HepG2 (cell line): ENCODE measurements at regions not wholly inside any gene's neighbourhood (a gene's known extent, or its start where the extent isn't known, plus 50 kb on each side); places are given as distances from the start of the nearest gene placed in this dataset.

Experiments used
- ATAC-seq: fragments of 200-7000 bp; cut with Tn5 transposase; 3 replicates; pipeline ENCODE4 v1.9.1; 2020; ENCODE audit warnings: mild to moderate bottlenecking, moderate library complexity
- BruUV-seq: library from RNA; stranded (reverse); fragments of 400-500 nt; replicated peaks from 2 replicates; lab custom pipeline; 2021; lab: Mats Ljungman, UMichigan
- CTCF ChIA-PET: fragments of 300-600 bp; formaldehyde crosslinking; extraction: SDS; loops from one replicate; lab custom pipeline; 2021; ENCODE audit warnings: low total read pairs, inconsistent platforms, low intra/inter-chr PET ratio; lab: Yijun Ruan, JAX
- POLR2A ChIA-PET: fragments of 350-600 bp; sonication (Branson Sonifier 250); formaldehyde crosslinking; loops from one replicate; lab custom pipeline; 2020; ENCODE audit warnings: antibody characterized with exemption, inconsistent platforms; lab: Yijun Ruan, JAX
- DNase-seq: peaks from one replicate; pipeline ENCODE4 v3.0.0-alpha.2; 2015; ENCODE audit warnings: low spot score
- FAIRE-seq: peaks from 3 replicates; lab custom pipeline; 2011; peaks lifted over from hg19 to GRCh38; lab: Jason Lieb, UNC
- H2AFZ ChIP-seq: one replicate; pipeline ENCODE4 v1.6.1; 2011; ENCODE audit warnings: low read length, inconsistent platforms
- H3K27ac ChIP-seq: fragments of 300-600 bp; 3 replicates; pipeline ENCODE4 v1.8.0; 2011; ENCODE audit warnings: mixed run types, mild to moderate bottlenecking, mixed read lengths, low read length, inconsistent platforms; ENCODE audit not compliant: insufficient read depth; ENCODE audit errors: extremely low read length
- H3K27me3 ChIP-seq, 2 experiments: fragments of 200-600 bp in 1 of 2; 2 replicates in 1 of 2; 3 replicates in 1 of 2; pipeline versions ENCODE4 v1.6.0 to v1.8.0; 2011; ENCODE audit warnings: low read length in 2 of 2, mild to moderate bottlenecking in 2 of 2, moderate library complexity in 2 of 2, inconsistent platforms in 1 of 2; ENCODE audit not compliant: insufficient read depth in 2 of 2, control insufficient read depth in 1 of 2
- H3K36me3 ChIP-seq, 2 experiments: fragments of 200-600 bp in 1 of 2; replicated peaks in 1 of 2; 2 replicates in 1 of 2; 3 replicates in 1 of 2; pipeline versions ENCODE4 v1.5.1 to v1.8.0; 2011; ENCODE audit warnings: low read length in 2 of 2, inconsistent platforms in 1 of 2; ENCODE audit not compliant: insufficient read depth in 2 of 2, control insufficient read depth in 1 of 2
- H3K4me1 ChIP-seq: 2 replicates; pipeline ENCODE4 v1.5.1; 2012; ENCODE audit warnings: low read length, inconsistent platforms; ENCODE audit not compliant: insufficient read depth
- H3K4me2 ChIP-seq: 2 replicates; pipeline ENCODE4 v1.6.0; 2011; ENCODE audit warnings: low read depth, low read length, inconsistent platforms
- H3K4me3 ChIP-seq, 3 experiments: fragments of 200-600 bp in 1 of 3; sonication (generic), shearing (Covaris generic) in 1 of 3; replicated peaks in 1 of 3; 2 replicates each; pipeline ENCODE4 v1.5.1; 2011 to 2016; ENCODE audit warnings: low read length in 3 of 3, inconsistent platforms in 2 of 3, low read depth in 2 of 3, mild to moderate bottlenecking in 2 of 3, control low read depth in 1 of 3, mixed read lengths in 1 of 3; ENCODE audit not compliant: insufficient read depth in 1 of 3
- H3K79me2 ChIP-seq: one replicate; pipeline ENCODE4 v1.6.1; 2011; ENCODE audit warnings: low read length, inconsistent platforms; ENCODE audit not compliant: insufficient read depth
- H3K9ac ChIP-seq: 2 replicates; pipeline ENCODE4 v1.6.0; 2011; ENCODE audit warnings: mild to moderate bottlenecking, low read depth, low read length, inconsistent platforms; ENCODE audit not compliant: insufficient read depth
- H3K9me3 ChIP-seq: 2 replicates; pipeline ENCODE4 v1.5.1; 2012; ENCODE audit warnings: mild to moderate bottlenecking, low read length
- H4K20me1 ChIP-seq: 2 replicates; pipeline ENCODE4 v1.6.0; 2011; ENCODE audit warnings: inconsistent platforms, mild to moderate bottlenecking, low read length, moderate library complexity; ENCODE audit not compliant: insufficient read depth
- ADNP ChIP-seq: sonication (generic); formaldehyde crosslinking; IDR thresholded peaks from 2 replicates; pipeline ENCODE4 v1.4.0; 2020; ENCODE audit warnings: missing genetic modification reagents
- EZH2 ChIP-seq: conservative IDR thresholded peaks from 2 replicates; pipeline ENCODE4 v1.6.1; 2012; ENCODE audit warnings: mild to moderate bottlenecking, low read depth, low read length, moderate library complexity
- KLF9 ChIP-seq: IDR thresholded peaks from 2 replicates; pipeline ENCODE4 v1.6.1; 2016; ENCODE audit warnings: low read depth
- NRL ChIP-seq: sonication (generic); formaldehyde crosslinking; IDR thresholded peaks from 2 replicates; pipeline ENCODE4 v1.5.0; 2020; ENCODE audit warnings: missing genetic modification reagents, mild to moderate bottlenecking, moderate library complexity, borderline replicate concordance
- PHB2 ChIP-seq: fragments of 450-650 bp; IDR thresholded peaks from 2 replicates; pipeline ENCODE4 v1.6.1; 2018; ENCODE audit not compliant: partially characterized antibody
- TBX2 ChIP-seq: sonication (generic); formaldehyde crosslinking; IDR thresholded peaks from 2 replicates; pipeline ENCODE4 v1.5.0; 2020; ENCODE audit warnings: missing genetic modification reagents, mild to moderate bottlenecking, borderline replicate concordance
- TFAP4 ChIP-seq: sonication (generic); IDR thresholded peaks from 2 replicates; pipeline ENCODE4 v1.6.1; 2016; ENCODE audit warnings: low read depth, borderline replicate concordance
- THAP7 ChIP-seq: sonication (generic); formaldehyde crosslinking; IDR thresholded peaks from 2 replicates; pipeline ENCODE4 v1.8.1; 2023; ENCODE audit warnings: mild to moderate bottlenecking, missing genetic modification reagents
- ZNF17 ChIP-seq: sonication (generic); formaldehyde crosslinking; IDR thresholded peaks from 2 replicates; pipeline ENCODE4 v1.5.0; 2020; ENCODE audit warnings: mild to moderate bottlenecking, missing genetic modification reagents
- ZNF20 ChIP-seq: sonication (generic); formaldehyde crosslinking; IDR thresholded peaks from 2 replicates; pipeline ENCODE4 v1.4.0; 2020; ENCODE audit warnings: mild to moderate bottlenecking, moderate library complexity, missing genetic modification reagents
- ZNF512B ChIP-seq: sonication (generic); formaldehyde crosslinking; IDR thresholded peaks from 2 replicates; pipeline ENCODE4 v1.5.1; 2020; ENCODE audit warnings: missing genetic modification reagents, mild to moderate bottlenecking, borderline replicate concordance
- WGBS: methylation state at CpG from one replicate; pipeline ENCODE4 v1.1.6; 2017; ENCODE audit warnings: low lambda C conversion rate; 5-methylcytosine and 5-hydroxymethylcytosine counted together
- in situ Hi-C: cut with HindIII; loops from 2 replicates; pipeline ENCODE4 v1.10.0; 2017; ENCODE audit warnings: low pct_unique_long_range_greater_than_20kb; ENCODE audit not compliant: extremely low pct_ligation_motif_present
- intact Hi-C: fragments of 100-400 bp; cut with micrococcal nuclease; formaldehyde crosslinking; loops from one replicate; pipeline ENCODE4 v1.10.0; 2022; ENCODE audit not compliant: unreplicated experiment

GRCh38 chr1:117782056-117782455, 147.4 kb downstream of the GDAP2 start:
- intact Hi-C loops, result no loop called here
- H2AFZ ChIP-seq, result no peak overlapping the region
- DNase-seq, result no peak

More at GRCh38 chr1:117782056-117782455, 147.4 kb downstream of the GDAP2 start:
- no peak overlapping the region for H3K4me3 ChIP-seq
- H3K4me2 ChIP-seq, result no peak overlapping the region
- no peaks in the 10 kb centered on the region for H3K36me3 ChIP-seq
- H3K27ac ChIP-seq, result no peak overlapping the region
- no peaks in the 10 kb centered on the region for H4K20me1 ChIP-seq
- POLR2A ChIA-PET, result no interaction called here
- TF ChIP-seq NRL (CRISPR knock-in tag) (no peak), ZNF17 (CRISPR knock-in tag) (no peak), EZH2 (no peak), PHB2 (no peak), KLF9 (no peak), TFAP4 (no peak), ZNF512B (CRISPR knock-in tag) (no peak), ZNF20 (no peak), ADNP (no peak), TBX2 (CRISPR knock-in tag) (no peak), THAP7 (CRISPR knock-in tag) (no peak)
- TF ChIP-seq, all 625 proteins: peak for 0
- Histone ChIP-seq H3K9ac (no peak overlapping the region), H3K4me1 (no peaks in the 10 kb centered on the region), H3K27me3 (peaks cover 2 to 3% of the 10 kb centered on the region in 2 experiments; a peak in 2 of 5 replicates), H3K79me2 (no peaks in the 10 kb centered on the region), H3K9me3 (no peaks in the 10 kb centered on the region)
- in situ Hi-C loops, result no loop called here
- CTCF ChIA-PET, result no interaction called here
- no TSS peak for BruUV-seq
- ATAC-seq (no peak), FAIRE-seq (no peak)
- 33% methylated on average over 4 of the region's 4 CpGs for WGBS
